BJ (cell line): ENCODE measurements at regions not wholly inside any gene's neighbourhood (a gene's known extent, or its start where the extent isn't known, plus 50 kb on each side); places are given as distances from the start of the nearest gene placed in this dataset.

ENCODE experiments used
- CTCF ChIA-PET: fragments of 350-600 bp; formaldehyde crosslinking; extraction: SDS; loops from one replicate; lab custom pipeline; 2021; ENCODE audit warnings: antibody characterized with exemption, inconsistent platforms; lab: Yijun Ruan, JAX
- POLR2A ChIA-PET: fragments of 300-600 bp; sonication (Branson Sonifier 250); formaldehyde crosslinking; extraction: SDS; loops from one replicate; lab custom pipeline; 2021; ENCODE audit warnings: antibody characterized with exemption; lab: Charles Lee
- DNase-seq: peaks from one replicate; pipeline ENCODE4 v3.0.0-alpha.2; 2011; ENCODE audit warnings: low read depth
- H3K27me3 ChIP-seq: 2 replicates; pipeline ENCODE4 v1.6.0; 2011; ENCODE audit warnings: low read length; ENCODE audit not compliant: control insufficient read depth, insufficient read depth
- H3K36me3 ChIP-seq: 2 replicates; pipeline ENCODE4 v1.5.1; 2011; ENCODE audit warnings: low read length; ENCODE audit not compliant: control insufficient read depth, insufficient read depth
- H3K4me3 ChIP-seq: 2 replicates; pipeline ENCODE4 v1.5.1; 2011; ENCODE audit warnings: low read depth, mild to moderate bottlenecking, control low read depth, low read length
- CTCF ChIP-seq: IDR thresholded peaks from 2 replicates; pipeline ENCODE4 v1.5.1; 2011; ENCODE audit warnings: low read depth, mild to moderate bottlenecking, control low read depth, inconsistent platforms, low read length, moderate library complexity; ENCODE audit not compliant: insufficient read depth

- ChIA-PET CTCF (no interaction called here), POLR2A (no interaction called here)
- no peak for DNase-seq
- H3K4me3 ChIP-seq, result no peak overlapping the region
- TF ChIP-seq CTCF, result no peak
- no peaks in the 10 kb centered on the region for H3K27me3 ChIP-seq
- H3K36me3 ChIP-seq, result no peaks in the 10 kb centered on the region
Measured at GRCh38 chr5:30765706-30766105, 427.8 kb upstream of the CDH6 start.

GRCh38 chr5:30765227-30765626 is 428.3 kb upstream of the CDH6 start:
- H3K36me3 ChIP-seq, result no peaks in the 10 kb centered on the region
- ChIA-PET CTCF (no interaction called here), POLR2A (no interaction called here)
- no peak for TF ChIP-seq CTCF
- no peak overlapping the region for H3K4me3 ChIP-seq
- DNase-seq, result no peak
- H3K27me3 ChIP-seq, result no peaks in the 10 kb centered on the region

- Histone ChIP-seq H3K36me3 (no peaks in the 10 kb centered on the region), H3K4me3 (no peak overlapping the region), H3K27me3 (no peaks in the 10 kb centered on the region)
- DNase-seq, result no peak
- ChIA-PET CTCF (no interaction called here), POLR2A (no interaction called here)
- TF ChIP-seq CTCF, result no peak
Measured at GRCh38 chr5:30764704-30765103, 428.8 kb upstream of the CDH6 start.

- ChIA-PET CTCF (no interaction called here), POLR2A (no interaction called here)
- no peak overlapping the region for H3K4me3 ChIP-seq
- TF ChIP-seq CTCF, result no peak
- H3K36me3 ChIP-seq, result no peaks in the 10 kb centered on the region
- no peaks in the 10 kb centered on the region for H3K27me3 ChIP-seq
- DNase-seq, result no peak
Measured at GRCh38 chr5:30759731-30760130, 433.8 kb upstream of the CDH6 start.

GRCh38 chr5:30752015-30752414 is 441.5 kb upstream of the CDH6 start:
- Histone ChIP-seq H3K36me3 (no peaks in the 10 kb centered on the region), H3K27me3 (no peaks in the 10 kb centered on the region), H3K4me3 (no peak overlapping the region)
- no peak for TF ChIP-seq CTCF
- ChIA-PET CTCF (no interaction called here), POLR2A (no interaction called here)
- no peak for DNase-seq
